ENCODE measurements at regions not wholly inside any gene's neighbourhood (a gene's known extent, or its start where the extent isn't known, plus 50 kb on each side); places are given as distances from the start of the nearest gene placed in this dataset.

DNA sequence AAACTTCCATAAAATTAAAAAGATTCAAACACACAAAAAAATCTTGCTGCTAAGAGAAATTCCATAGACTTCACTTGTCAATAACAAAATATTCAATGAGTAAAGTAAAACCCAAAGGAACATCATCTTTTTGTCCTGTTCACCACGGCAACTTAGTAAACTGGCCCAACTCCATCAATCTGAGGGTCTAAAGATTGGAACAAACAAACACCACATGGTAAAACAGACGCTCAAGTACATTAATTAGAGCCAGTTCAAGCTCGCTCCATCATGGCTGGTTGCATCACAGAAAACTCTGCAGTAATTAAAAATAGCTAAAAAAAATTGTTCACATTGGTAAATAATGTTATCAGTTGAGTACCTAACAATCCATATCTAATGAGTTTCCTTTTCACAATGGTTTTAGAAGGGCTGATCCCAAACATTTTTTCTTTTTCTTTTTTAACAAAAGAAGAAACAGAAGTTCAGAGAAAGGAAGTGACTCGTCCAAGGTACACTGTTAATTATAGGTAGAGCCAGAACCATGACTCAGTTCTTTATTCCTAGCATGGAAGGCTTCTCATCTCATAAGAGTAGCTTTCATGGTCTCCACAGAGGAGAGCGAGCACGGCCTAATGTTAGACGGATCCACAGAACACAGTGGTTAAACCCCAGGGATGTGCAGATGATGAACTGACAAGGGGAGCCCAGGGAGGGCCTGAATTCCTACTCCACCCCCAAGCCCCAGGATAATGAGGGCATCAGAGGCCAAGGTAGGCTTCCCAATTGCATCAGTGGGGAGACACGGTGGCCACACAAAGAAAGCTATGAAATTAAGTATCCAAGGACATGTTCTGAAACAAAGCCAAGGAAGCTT lies 79.2 kb upstream of the ARHGEF3 start:
- TF ChIP-seq, protein P1, sequence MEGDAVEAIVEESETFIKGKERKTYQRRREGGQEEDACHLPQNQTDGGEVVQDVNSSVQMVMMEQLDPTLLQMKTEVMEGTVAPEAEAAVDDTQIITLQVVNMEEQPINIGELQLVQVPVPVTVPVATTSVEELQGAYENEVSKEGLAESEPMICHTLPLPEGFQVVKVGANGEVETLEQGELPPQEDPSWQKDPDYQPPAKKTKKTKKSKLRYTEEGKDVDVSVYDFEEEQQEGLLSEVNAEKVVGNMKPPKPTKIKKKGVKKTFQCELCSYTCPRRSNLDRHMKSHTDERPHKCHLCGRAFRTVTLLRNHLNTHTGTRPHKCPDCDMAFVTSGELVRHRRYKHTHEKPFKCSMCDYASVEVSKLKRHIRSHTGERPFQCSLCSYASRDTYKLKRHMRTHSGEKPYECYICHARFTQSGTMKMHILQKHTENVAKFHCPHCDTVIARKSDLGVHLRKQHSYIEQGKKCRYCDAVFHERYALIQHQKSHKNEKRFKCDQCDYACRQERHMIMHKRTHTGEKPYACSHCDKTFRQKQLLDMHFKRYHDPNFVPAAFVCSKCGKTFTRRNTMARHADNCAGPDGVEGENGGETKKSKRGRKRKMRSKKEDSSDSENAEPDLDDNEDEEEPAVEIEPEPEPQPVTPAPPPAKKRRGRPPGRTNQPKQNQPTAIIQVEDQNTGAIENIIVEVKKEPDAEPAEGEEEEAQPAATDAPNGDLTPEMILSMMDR (IDR thresholded peaks at IDR 0.05): no peak
- TF ChIP-seq ZFX (IDR thresholded peaks at IDR 0.05; ENCODE audit: borderline replicate concordance): no peak

Measured in 22Rv1 (cell line).